ENCODE measurements at regions not wholly inside any gene's neighbourhood (a gene's known extent, or its start where the extent isn't known, plus 50 kb on each side); places are given as distances from the start of the nearest gene placed in this dataset.

- no peak for DNase-seq
These were observed 637.8 kb downstream of the RAB28 start for GRCh38 chr4:12846368-12846767.

- no peak for DNase-seq
These were observed 640.0 kb downstream of the RAB28 start for GRCh38 chr4:12844141-12844540.

- no peak for DNase-seq
These were observed 656.2 kb downstream of the RAB28 start for GRCh38 chr4:12827966-12828365.

DNA sequence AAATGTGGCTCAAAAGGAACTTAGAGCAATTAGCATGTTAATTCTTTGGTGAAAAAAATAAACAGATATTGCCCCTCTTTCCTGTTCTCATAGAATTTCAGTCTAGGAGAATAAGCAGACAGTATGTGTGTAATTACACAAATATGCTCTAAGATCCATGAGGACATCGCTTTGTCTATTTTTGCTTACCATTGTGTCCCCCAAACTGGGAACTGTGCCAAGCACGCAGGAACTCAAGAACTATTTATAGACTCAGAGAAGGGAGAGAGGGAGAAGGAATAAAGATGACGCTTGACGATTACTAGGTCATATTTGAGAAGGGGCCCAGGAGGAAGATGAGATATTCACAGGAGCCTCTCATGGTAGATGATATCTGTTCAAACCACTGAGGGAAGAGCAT lies 692.6 kb downstream of the RAB28 start:
- DNase-seq: no peak

DNA sequence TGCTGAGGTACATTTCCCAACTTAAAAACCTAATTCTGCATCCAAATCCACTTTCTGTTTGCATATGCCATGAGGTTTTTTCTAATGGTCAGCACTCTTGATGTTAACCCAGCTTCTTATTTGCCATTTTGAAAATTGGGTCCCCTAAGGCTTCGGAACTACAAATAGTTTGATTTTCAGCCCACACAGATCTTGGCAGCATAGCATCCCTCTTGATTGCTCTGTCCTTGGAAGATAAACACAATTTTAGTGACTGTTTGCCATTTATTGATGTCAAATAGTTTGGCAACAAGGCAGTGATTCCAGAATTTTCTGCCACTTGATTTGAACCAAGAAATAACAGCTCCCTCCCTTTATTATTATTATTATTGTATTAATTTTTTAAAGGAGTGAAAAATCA lies 696.9 kb downstream of the RAB28 start:
- no peak for DNase-seq

DNA sequence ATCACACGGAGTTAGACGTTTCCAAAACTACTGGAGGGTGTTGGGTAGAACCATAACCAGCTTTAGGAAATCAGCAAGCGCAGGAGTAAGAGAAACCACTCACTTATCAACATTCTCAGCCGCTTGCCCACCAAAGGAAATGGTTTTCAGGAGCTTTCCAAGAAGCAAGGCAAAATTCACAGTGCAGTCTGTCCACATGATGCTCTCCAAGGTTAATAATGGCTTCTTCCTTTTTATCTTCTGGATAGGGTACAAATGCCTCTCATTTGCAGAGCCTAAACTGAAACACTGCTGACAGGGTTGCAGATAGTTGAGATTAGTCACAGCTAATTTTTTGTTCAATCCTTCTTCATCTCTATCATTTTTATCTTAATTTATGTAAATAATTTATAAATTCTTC lies 705.4 kb downstream of the RAB28 start:
- DNase-seq: no peak

GRCh38 chr4:12778191-12778590 lies 705.9 kb downstream of the RAB28 start:
- DNase-seq: no peak

GRCh38 chr4:12770351-12770750 lies 713.8 kb downstream of the RAB28 start:
- no peak for DNase-seq

- DNase-seq: no peak
These were observed 722.4 kb downstream of the RAB28 start for GRCh38 chr4:12761694-12762093.

GRCh38 chr4:12747154-12747553 lies 737.0 kb downstream of the RAB28 start:
- no peak for DNase-seq

GRCh38 chr4:12746221-12746620 lies 737.9 kb downstream of the RAB28 start:
- DNase-seq: no peak

- DNase-seq: no peak
These were observed 749.6 kb downstream of the RAB28 start for GRCh38 chr4:12734586-12734985.

- no peak for DNase-seq
These were observed 754.8 kb downstream of the RAB28 start for GRCh38 chr4:12729384-12729783.

DNA sequence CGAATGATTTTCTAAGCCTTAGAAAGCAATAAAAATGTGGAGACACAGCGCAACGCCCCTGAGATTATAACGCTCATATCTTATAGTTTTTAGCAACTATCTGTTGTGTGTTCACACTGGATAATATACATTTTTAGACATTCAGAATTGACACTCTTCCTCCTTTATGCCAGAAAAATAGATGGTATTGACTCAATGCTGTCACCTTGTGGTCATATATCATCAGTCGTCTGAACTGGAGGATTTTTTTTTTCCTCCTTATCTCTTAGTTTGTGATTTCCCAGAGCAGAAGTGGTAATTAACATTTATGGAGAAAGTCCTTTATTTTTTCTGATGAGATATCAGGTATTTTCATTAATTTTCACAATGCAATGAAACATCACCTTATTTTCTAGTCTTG lies 759.6 kb downstream of the RAB28 start:
- no peak for DNase-seq

DNA sequence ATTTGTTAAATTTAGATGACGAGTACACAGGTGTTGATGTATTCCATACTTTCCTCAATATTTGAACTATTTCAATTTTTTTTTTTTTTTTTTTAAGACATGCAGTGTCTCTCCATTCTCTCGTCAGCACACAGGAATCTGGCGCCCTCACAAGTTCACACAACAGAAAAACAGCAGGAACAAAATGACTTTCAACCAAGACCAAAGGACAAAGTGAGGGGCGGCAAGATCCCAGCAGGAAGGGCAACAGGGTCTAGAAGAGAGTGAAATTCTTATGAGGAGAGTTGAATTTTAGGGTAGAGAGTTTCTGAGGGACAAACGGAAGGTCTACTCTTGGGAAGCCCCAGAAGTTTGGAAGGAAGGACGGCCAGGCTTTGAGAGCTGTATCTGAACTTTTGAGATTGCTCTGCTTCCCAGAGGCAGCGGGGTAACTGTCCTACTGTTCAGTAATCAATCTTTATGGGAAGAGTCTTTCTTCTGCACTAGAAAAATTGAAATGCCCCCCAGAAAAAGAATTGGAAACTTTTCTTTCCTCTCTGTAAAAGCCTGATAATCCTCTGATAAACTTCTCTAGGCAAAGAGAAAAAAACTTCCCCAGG lies 760.2 kb downstream of the RAB28 start:
- no peak for DNase-seq

DNA sequence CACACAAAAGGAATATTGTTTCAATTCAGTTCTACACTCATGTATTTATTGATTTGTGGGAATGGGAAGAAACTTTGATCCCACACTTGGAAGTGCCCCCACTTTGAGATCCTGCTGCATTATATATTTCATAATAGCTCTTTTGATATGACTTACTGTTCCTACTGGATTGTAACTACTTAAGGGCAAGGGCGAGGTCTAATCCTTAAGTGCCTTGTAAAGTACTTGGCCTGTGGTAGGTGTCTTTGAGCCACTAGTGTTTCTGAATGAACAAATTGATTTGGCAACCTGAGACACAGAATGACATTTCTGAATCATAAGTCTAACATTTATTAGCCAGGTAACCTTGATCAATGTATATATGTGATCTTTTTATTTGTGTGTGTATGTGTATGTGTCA lies 767.2 kb downstream of the RAB28 start:
- DNase-seq: no peak

GRCh38 chr4:12712648-12713339 lies 771.3 kb downstream of the RAB28 start:
- DNase-seq: no peak

GRCh38 chr4:12707381-12708175 lies 776.6 kb downstream of the RAB28 start:
- DNase-seq: no peak

DNA sequence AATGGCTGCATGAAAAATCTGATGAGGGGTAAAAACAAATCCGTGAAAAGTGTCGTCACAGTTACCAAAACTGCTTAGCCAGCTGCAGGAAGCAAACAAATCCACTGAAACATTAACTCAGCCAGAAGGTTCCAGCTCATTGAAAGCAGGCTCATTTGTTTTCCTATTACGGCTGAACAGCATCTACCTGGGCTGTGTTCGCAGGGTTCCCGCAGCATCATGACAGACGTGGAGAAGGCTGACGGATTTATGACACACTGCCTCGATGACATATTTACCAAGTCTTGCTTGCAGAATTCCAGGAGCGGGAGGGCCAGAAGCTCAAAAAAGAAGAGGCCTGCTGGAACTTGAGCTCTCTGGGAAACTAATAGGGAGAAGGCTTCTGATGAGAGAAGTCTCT lies 781.1 kb downstream of the RAB28 start:
- no peak for DNase-seq

DNA sequence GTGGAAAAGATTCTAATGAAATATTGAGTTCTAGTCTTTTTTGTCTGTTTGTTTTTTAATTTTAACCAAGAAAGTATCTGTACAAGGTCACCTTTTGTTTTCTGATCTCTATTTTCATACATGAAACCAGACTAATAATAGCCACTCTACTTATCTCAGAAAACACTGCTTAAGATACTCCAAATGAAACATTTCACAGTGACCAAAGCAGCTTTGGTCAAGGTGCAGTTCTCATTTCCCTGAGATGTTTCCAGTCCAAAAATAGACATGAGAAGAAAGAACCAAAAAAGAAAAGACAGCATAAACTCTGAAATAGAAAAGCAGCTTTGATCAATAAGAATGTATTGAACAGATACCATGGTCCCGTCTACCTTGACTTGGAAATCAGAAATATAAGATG lies 782.8 kb downstream of the RAB28 start:
- no peak for DNase-seq

GRCh38 chr4:12697970-12698369 lies 786.2 kb downstream of the RAB28 start:
- no peak for DNase-seq

DNA sequence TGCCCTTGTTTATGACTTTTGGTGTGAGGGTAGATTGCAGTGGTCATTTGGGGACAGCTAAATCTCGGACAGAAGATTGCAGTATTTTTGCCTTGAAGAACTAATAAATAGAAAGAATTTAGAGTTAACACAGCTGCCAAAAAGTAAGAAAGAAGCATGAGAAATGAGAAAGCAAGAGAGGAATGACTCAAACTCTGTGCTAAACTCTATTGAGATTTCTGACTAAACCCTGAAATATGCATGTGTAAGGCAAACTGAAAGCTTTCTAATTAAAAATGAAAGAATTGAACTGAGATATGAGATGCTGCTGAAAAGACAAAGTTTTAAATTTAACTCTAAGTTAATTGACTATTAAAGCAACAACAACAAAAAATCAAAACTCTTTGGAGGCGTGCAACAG lies 791.3 kb downstream of the RAB28 start:
- DNase-seq: no peak

- DNase-seq: no peak
These were observed 793.0 kb downstream of the RAB28 start for GRCh38 chr4:12691168-12691567.

- DNase-seq: no peak
These were observed 794.7 kb downstream of the RAB28 start for GRCh38 chr4:12689457-12689856.
